ENCODE measurements at regions not wholly inside any gene's neighbourhood (a gene's known extent, or its start where the extent isn't known, plus 50 kb on each side); places are given as distances from the start of the nearest gene placed in this dataset.

DNA sequence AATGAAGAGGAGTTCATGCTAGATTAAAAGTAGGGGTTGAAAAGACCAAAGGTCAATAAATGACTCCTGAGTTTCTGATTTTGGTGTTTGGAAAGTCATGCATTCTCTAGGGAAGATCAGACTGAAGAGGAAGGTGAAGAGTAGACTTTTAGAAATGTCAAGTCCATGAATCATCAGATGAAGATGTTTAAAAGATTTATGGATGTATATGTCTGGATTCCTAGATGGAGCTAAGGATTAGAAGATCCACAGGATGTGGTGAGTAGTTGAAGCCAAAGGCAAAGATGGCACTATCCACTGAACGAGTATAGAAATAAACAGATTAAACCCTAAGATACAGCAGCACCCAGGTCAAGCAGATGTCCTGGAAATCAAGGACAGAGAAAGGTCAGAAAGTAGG lies 298.5 kb downstream of the GPAM start:
- TF ChIP-seq, protein P1, sequence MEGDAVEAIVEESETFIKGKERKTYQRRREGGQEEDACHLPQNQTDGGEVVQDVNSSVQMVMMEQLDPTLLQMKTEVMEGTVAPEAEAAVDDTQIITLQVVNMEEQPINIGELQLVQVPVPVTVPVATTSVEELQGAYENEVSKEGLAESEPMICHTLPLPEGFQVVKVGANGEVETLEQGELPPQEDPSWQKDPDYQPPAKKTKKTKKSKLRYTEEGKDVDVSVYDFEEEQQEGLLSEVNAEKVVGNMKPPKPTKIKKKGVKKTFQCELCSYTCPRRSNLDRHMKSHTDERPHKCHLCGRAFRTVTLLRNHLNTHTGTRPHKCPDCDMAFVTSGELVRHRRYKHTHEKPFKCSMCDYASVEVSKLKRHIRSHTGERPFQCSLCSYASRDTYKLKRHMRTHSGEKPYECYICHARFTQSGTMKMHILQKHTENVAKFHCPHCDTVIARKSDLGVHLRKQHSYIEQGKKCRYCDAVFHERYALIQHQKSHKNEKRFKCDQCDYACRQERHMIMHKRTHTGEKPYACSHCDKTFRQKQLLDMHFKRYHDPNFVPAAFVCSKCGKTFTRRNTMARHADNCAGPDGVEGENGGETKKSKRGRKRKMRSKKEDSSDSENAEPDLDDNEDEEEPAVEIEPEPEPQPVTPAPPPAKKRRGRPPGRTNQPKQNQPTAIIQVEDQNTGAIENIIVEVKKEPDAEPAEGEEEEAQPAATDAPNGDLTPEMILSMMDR (IDR thresholded peaks at IDR 0.05): no peak
- no peak for TF ChIP-seq POLR2A (IDR thresholded peaks at IDR 0.05)
- DNase-seq (ENCODE audit: low spot score in 2 of 2): no peak
- no peak overlapping the region for H3K4me3 ChIP-seq (ENCODE audit: low read depth, poor library complexity, severe bottlenecking)
- WGBS, 2 donors: 55 to 59% methylated on average over 1 of the region's 1 CpG
- intact Hi-C loops (cut with DNase I; ENCODE audit: low total_unique reads): no loop called here

DNA sequence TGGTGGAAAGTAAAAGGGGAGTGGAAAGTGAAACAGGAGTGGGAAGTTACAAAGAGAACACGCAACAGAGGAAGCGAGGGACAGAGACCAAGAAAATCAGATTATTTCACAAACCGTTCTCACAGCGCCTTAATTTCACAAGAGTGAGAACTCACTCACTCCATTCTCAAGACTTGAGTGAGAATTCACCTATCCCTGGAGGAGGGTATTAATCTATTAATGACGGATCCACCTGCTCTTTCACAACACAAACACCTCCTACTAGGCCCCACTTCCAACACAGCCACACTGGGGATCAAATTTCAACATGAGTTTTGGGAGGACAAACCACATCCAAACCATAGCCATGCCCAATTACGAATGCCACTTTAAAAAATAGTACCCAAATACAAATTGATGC lies 297.6 kb downstream of the GPAM start:
- intact Hi-C loops (cut with DNase I; ENCODE audit: low total_unique reads): no loop called here
- H3K4me3 ChIP-seq (ENCODE audit: low read depth, poor library complexity, severe bottlenecking): no peak overlapping the region
- WGBS, 2 donors: 85 to 88% methylated on average over 6 of the region's 6 CpGs
- no peak for DNase-seq (ENCODE audit: low spot score in 2 of 2)
- no peak for TF ChIP-seq POLR2A (IDR thresholded peaks at IDR 0.05)
- TF ChIP-seq, protein P1 (IDR thresholded peaks at IDR 0.05): no peak

DNA sequence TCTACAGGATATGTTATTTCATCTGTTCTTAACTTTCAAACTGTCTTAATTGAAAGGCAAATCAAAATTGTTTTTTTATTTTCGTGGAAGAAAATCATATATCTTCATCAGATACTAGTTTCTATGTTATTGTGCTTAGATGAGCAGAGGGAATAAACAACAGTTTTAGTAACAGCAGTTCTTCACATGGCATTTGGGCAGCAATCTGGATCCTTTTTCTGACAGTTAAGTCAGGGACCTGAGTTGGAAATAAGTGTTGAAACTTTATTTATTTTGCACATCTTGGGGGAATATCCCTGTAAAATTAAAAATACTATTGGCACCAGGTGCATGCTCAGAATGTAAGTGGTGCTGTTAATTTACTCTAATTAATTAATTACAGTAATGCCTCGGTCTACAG lies 296.3 kb downstream of the GPAM start:
- no peak overlapping the region for H3K4me3 ChIP-seq (ENCODE audit: low read depth, poor library complexity, severe bottlenecking)
- no peak for DNase-seq (ENCODE audit: low spot score in 2 of 2)
- WGBS, 2 donors: 76 to 80% methylated on average over 2 of the region's 2 CpGs
- TF ChIP-seq, protein P1 (IDR thresholded peaks at IDR 0.05): no peak
- TF ChIP-seq POLR2A (IDR thresholded peaks at IDR 0.05): no peak
- intact Hi-C loops (cut with DNase I; ENCODE audit: low total_unique reads): no loop called here

DNA sequence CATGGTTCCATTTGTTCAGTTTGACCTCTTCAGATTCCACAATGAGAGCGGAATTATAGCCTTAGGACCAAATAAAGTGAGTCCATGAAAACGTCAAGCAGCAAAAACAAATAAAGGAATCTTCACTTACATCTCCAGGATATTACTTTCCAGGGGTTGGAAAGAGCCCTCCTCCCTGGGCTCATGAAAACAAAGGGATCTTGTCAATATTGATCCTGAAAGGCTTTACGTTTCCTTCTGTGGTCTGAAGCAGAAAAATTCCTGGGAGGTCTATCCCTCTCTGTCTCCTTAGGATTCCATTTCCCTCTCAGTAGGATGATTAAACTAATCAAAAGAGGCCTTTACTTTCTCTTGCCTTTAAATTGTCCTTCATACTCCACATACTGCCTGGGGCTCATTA lies 293.5 kb downstream of the GPAM start:
- no peak for DNase-seq (ENCODE audit: low spot score in 2 of 2)
- intact Hi-C loops (cut with DNase I; ENCODE audit: low total_unique reads): no loop called here
- H3K4me3 ChIP-seq (ENCODE audit: low read depth, poor library complexity, severe bottlenecking): no peak overlapping the region
- TF ChIP-seq POLR2A (IDR thresholded peaks at IDR 0.05): no peak
- TF ChIP-seq, protein P1 (IDR thresholded peaks at IDR 0.05): no peak
- 62 to 64% methylated on average over 3 of the region's 3 CpGs for WGBS, 2 donors

DNA sequence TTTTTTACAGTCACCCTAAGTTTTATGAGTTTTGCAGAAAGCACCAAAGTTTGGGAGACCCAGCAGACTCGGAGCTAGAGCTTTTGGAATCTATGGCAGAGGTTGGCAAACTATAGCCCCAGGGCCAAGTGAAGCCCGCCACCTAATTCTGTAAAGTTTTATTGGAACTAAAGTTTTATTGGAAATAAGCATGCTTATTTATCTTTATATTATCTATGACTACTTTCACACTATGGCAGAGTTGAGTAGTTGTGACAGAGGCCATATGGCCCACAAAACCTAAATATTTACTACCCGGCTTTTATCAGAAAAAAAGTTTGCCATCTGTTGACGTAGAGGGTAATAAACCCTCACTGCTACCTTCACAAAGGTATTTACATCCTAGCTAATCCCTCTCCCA lies 267.6 kb downstream of the GPAM start:
- 59 to 63% methylated on average over 4 of the region's 4 CpGs for WGBS, 2 donors
- no peak for TF ChIP-seq POLR2A (IDR thresholded peaks at IDR 0.05)
- TF ChIP-seq, protein P1 (IDR thresholded peaks at IDR 0.05): no peak
- no peak overlapping the region for H3K4me3 ChIP-seq (ENCODE audit: low read depth, poor library complexity, severe bottlenecking)
- intact Hi-C loops (cut with DNase I; ENCODE audit: low total_unique reads): no loop called here
- no peak for DNase-seq (ENCODE audit: low spot score in 2 of 2)

DNA sequence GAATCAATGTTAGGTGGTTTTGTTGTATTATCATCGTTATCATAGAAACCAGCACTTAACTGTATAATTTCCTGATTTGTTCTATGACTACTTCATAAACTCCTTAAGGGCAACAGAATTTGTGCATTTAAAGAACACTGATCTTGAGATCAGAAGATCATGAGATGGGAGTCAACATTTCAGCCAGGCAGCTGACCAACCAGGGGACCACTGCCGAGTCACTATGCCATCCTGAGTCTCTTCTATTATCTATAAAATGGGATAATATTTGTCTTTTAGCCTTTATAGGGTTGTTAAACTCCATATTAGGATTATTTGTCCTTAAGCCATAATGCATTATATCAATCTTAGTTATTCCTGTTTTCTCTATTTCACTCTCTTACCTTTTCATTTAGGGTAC lies 261.7 kb downstream of the GPAM start:
- no peak for DNase-seq (ENCODE audit: low spot score in 2 of 2)
- TF ChIP-seq, protein P1 (IDR thresholded peaks at IDR 0.05): no peak
- no peak for TF ChIP-seq POLR2A (IDR thresholded peaks at IDR 0.05)
- WGBS, 2 donors: 88 to 90% methylated on average over 2 of the region's 2 CpGs
- no peak overlapping the region for H3K4me3 ChIP-seq (ENCODE audit: low read depth, poor library complexity, severe bottlenecking)
- intact Hi-C loops (cut with DNase I; ENCODE audit: low total_unique reads): no loop called here

All from lower leg skin (tissue), 4 donors.